Ascending aorta (tissue), 2 donors: ENCODE measurements at regions not wholly inside any gene's neighbourhood (a gene's known extent, or its start where the extent isn't known, plus 50 kb on each side); places are given as distances from the start of the nearest gene placed in this dataset.

Experiments
- DNase-seq, 2 donors: peaks; one replicate each; pipeline ENCODE4 v3.0.0-alpha.2; 2019; ENCODE audit warnings: low spot score in 2 of 2
- H3K27ac ChIP-seq, 2 donors: fragments of 200-600 bp; sonication (generic); one replicate each; pipeline ENCODE4 v1.5.1; 2016 to 2017; ENCODE audit warnings: mild to moderate bottlenecking in 1 of 2
- H3K27me3 ChIP-seq: fragments of 200-600 bp; sonication (generic); one replicate; pipeline ENCODE4 v1.5.1; 2017
- H3K36me3 ChIP-seq, 2 donors: fragments of 200-600 bp; sonication (generic); one replicate each; pipeline ENCODE4 v1.5.1; 2016
- H3K4me1 ChIP-seq, 2 donors: fragments of 200-600 bp; sonication (generic); one replicate each; pipeline ENCODE4 v1.5.1; 2016 to 2017; ENCODE audit warnings: mild to moderate bottlenecking in 1 of 2
- H3K4me3 ChIP-seq, 2 donors: fragments of 200-600 bp; sonication (generic); one replicate each; pipeline ENCODE4 v1.5.1; 2016 to 2017; ENCODE audit warnings: mild to moderate bottlenecking in 1 of 2
- H3K9me3 ChIP-seq, 2 donors: fragments of 200-600 bp; sonication (generic); one replicate each; pipeline ENCODE4 v1.5.1; 2016
- intact Hi-C: fragments of 100-400 bp; cut with DNase I; formaldehyde crosslinking; loops from one replicate; pipeline ENCODE4 v1.15.1; 2023
- TF ChIP-seq, protein P1 (sequence below), 3 experiments: fragments of 200-600 bp in 2 of 3; fragments of 450-650 bp in 1 of 3; sonication (generic) in 2 of 3; IDR thresholded peaks; one replicate each; pipeline ENCODE4 v1.5.1; 2016 to 2019; ENCODE audit warnings: antibody characterized with exemption in 3 of 3, mild to moderate bottlenecking in 1 of 3, moderate library complexity in 1 of 3

DNA sequence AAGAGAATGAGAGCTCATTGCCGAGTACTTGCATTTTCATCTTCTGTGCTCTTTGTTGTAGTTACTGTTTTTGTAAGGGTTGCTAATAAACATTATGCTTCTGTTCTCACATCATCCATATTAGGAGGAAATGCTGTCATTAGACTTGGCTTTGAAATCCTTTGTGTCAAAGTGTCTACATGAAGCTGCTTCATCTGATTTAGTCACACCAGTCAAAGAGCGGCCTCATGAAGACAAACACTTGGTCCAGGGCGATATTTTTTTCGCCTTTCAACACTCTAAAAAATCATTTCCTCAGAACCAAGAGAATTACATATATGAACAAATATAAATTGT is 105.0 kb downstream of the SPRY2 start:
- Histone ChIP-seq H3K4me1 (no peaks in the 10 kb centered on the region), H3K4me3 (no peak overlapping the region), H3K27me3 (no peaks in the 10 kb centered on the region), H3K36me3 (no peaks in the 10 kb centered on the region), H3K27ac (no peak overlapping the region), H3K9me3 (no peaks in the 10 kb centered on the region)
- intact Hi-C loops, result no loop called here
- DNase-seq, result no peak
- TF ChIP-seq, protein P1, sequence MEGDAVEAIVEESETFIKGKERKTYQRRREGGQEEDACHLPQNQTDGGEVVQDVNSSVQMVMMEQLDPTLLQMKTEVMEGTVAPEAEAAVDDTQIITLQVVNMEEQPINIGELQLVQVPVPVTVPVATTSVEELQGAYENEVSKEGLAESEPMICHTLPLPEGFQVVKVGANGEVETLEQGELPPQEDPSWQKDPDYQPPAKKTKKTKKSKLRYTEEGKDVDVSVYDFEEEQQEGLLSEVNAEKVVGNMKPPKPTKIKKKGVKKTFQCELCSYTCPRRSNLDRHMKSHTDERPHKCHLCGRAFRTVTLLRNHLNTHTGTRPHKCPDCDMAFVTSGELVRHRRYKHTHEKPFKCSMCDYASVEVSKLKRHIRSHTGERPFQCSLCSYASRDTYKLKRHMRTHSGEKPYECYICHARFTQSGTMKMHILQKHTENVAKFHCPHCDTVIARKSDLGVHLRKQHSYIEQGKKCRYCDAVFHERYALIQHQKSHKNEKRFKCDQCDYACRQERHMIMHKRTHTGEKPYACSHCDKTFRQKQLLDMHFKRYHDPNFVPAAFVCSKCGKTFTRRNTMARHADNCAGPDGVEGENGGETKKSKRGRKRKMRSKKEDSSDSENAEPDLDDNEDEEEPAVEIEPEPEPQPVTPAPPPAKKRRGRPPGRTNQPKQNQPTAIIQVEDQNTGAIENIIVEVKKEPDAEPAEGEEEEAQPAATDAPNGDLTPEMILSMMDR (IDR thresholded peaks at IDR 0.05), result no peak

DNA sequence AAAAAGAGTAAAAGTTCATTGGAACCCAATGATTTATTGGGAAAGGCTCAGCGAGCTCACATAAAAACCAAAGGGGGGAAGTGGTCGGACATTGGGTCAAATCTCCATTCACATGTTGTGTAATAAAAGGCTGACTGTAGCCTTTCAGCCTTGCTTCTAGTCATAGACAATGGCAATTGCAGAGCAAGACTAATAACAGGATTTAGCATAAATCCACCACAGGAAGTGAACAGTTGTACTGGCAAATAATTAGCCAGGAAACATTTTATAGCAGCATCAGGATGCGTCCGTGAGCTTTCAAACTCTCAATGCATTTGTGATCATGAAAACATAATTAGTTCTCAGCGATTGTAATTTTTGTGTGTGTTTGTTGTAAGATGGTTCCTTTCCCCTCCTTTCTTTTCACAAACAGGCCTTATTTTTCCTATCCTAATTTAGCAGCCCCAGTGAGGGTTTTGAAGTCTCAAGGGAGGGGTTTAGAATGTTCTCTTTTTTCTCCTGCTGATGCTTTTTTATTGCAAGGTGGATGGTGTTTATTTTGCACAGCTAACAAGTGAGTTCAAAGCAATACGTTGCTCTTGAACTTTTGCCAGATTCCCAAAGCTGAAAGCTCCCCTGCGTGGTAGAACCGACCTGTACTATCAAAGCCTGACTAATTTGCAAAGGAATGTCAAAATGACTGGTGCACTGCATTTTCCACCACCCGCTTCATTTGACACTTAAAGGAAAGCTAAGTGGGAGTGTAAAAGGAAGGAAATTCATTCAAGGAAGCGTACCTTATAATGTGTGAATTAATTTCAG is 105.6 kb downstream of the SPRY2 start:
- no peak for DNase-seq
- Histone ChIP-seq H3K27me3 (no peaks in the 10 kb centered on the region), H3K27ac (no peak overlapping the region), H3K36me3 (no peaks in the 10 kb centered on the region), H3K4me3 (no peak overlapping the region), H3K4me1 (no peaks in the 10 kb centered on the region), H3K9me3 (no peaks in the 10 kb centered on the region)
- intact Hi-C loops, result no loop called here
- TF ChIP-seq, protein P1 (IDR thresholded peaks at IDR 0.05), result no peak

DNA sequence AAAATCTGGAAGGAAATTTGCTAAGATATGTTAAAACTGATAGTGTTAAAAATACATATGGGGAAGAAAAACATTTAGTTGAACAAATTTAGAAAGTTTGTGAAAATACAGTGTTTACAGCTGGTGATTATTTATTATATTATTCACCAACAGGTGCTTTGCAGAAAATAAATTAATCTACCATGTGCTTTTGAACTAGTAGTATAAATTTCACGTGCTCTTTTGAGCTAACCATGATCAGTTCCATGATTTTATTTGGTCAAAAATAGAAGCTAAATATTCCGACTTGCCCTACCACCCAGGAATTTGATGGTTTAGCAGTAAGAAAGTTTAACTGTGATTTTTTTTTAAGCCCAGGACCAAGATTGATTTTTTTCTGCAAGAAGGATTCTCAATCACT is 113.3 kb downstream of the SPRY2 start:
- Histone ChIP-seq H3K36me3 (no peaks in the 10 kb centered on the region), H3K27ac (no peak overlapping the region), H3K27me3 (no peaks in the 10 kb centered on the region), H3K4me1 (no peaks in the 10 kb centered on the region), H3K9me3 (no peaks in the 10 kb centered on the region), H3K4me3 (no peak overlapping the region)
- intact Hi-C loops, result no loop called here
- no peak for DNase-seq
- TF ChIP-seq, protein P1 (IDR thresholded peaks at IDR 0.05), result no peak

- no peak overlapping the region for H3K27ac ChIP-seq
- no peaks in the 10 kb centered on the region for H3K36me3 ChIP-seq
- no peak for DNase-seq
- no peak overlapping the region for H3K4me3 ChIP-seq
- no peaks in the 10 kb centered on the region for H3K9me3 ChIP-seq
- H3K27me3 ChIP-seq, result no peaks in the 10 kb centered on the region
- TF ChIP-seq, protein P1 (IDR thresholded peaks at IDR 0.05), result no peak
- no peaks in the 10 kb centered on the region for H3K4me1 ChIP-seq
- intact Hi-C loops, result no loop called here
Measured at GRCh38 chr13:80226645-80227044, 114.3 kb downstream of the SPRY2 start.

GRCh38 chr13:80224468-80224867 is 116.5 kb downstream of the SPRY2 start:
- Histone ChIP-seq H3K27ac (no peak overlapping the region), H3K9me3 (no peaks in the 10 kb centered on the region), H3K4me3 (no peak overlapping the region), H3K4me1 (no peaks in the 10 kb centered on the region), H3K27me3 (no peaks in the 10 kb centered on the region), H3K36me3 (no peaks in the 10 kb centered on the region)
- intact Hi-C loops, result no loop called here
- TF ChIP-seq, protein P1 (IDR thresholded peaks at IDR 0.05), result no peak
- DNase-seq, result no peak
